Heart left ventricle (tissue), 13 donors: ENCODE measurements at regions not wholly inside any gene's neighbourhood (a gene's known extent, or its start where the extent isn't known, plus 50 kb on each side); places are given as distances from the start of the nearest gene placed in this dataset.

Experiments used
- POLR2A ChIP-seq, 2 donors: fragments of 450-650 bp; IDR thresholded peaks; one replicate each; pipeline ENCODE4 v1.6.1; 2017; ENCODE audit warnings: antibody characterized with exemption in 2 of 2, mild to moderate bottlenecking in 2 of 2, moderate library complexity in 2 of 2
- TF ChIP-seq, protein P1 (sequence below), 12 donors: fragments of 200-600 bp; sonication (generic) in 4 of 12; IDR thresholded peaks; one replicate each; pipeline versions ENCODE4 v1.5.0 to v1.8.0; 2018 to 2022; ENCODE audit warnings: antibody characterized with exemption in 12 of 12, mild to moderate bottlenecking in 5 of 12
- donor health status: ischemic (EF 13 %, LVEDD 7.1; RV severe dilation, severe dysfunction).
- donor health status: DM: no; HTN: yes; CAD: no.
- donor health status: DM: no; HTN: no; CAD: no.
- donor health status: ischemic (EF 25% LVEDD 6.9; RV normal size, moderate dysfunction).
- donor health status: ischemic (EF 25% LVEDD 5.7; RV mildly dilated, moderate dysfunction).
- donor health status: ischemic (EF 35%, LVEDD 5.7; RV mildly dilated, moderate dysfunction).
- donor health status: nonischemic (EF 11% LVEDD 7.7; RV severe dilation, severe dysfunction).
- donor health status: DM: yes; HTN: yes; CAD: no.
- donor health status: PGD.
- donor health status: ischemic (EF 29% LVEDD 5.4; RV normal size, mild dysfunction).
- donor health status: nonischemic (EF 23%, LVEDD 6.1; RV moderate dilation, normal function).

DNA sequence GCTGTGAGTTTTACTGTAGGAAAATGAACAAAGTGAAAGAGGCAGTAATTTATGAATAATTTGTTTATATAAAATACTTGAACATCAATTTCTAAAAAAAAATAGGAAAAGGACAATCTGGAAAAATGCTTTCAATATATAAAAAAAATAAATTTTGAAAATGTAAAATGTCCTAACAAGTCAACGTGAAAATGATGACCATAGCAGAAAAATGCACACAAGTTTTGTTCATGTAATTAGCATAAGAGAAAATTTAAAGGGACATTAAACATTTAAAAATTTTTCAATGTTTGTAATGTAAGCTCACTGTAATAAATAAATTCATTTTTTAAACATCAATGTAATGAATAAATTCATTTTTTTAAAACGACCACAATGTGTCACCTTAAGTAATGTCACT is 214.8 kb upstream of the ATXN7L3B start:
- TF ChIP-seq, protein P1, sequence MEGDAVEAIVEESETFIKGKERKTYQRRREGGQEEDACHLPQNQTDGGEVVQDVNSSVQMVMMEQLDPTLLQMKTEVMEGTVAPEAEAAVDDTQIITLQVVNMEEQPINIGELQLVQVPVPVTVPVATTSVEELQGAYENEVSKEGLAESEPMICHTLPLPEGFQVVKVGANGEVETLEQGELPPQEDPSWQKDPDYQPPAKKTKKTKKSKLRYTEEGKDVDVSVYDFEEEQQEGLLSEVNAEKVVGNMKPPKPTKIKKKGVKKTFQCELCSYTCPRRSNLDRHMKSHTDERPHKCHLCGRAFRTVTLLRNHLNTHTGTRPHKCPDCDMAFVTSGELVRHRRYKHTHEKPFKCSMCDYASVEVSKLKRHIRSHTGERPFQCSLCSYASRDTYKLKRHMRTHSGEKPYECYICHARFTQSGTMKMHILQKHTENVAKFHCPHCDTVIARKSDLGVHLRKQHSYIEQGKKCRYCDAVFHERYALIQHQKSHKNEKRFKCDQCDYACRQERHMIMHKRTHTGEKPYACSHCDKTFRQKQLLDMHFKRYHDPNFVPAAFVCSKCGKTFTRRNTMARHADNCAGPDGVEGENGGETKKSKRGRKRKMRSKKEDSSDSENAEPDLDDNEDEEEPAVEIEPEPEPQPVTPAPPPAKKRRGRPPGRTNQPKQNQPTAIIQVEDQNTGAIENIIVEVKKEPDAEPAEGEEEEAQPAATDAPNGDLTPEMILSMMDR (IDR thresholded peaks at IDR 0.05) = no peak
- TF ChIP-seq POLR2A (IDR thresholded peaks at IDR 0.05) = no peak
